ENCODE measurements at regions not wholly inside any gene's neighbourhood (a gene's known extent, or its start where the extent isn't known, plus 50 kb on each side); places are given as distances from the start of the nearest gene placed in this dataset.
"Not testable (repeated sequence)": the region's sequence is repeated elsewhere in the genome, so short reads cannot be mapped to it uniquely, and the experiment has no call there.

- H3K18ac ChIP-seq (ENCODE audit: low read length); H2BK15ac ChIP-seq (ENCODE audit: low read length); H3K9me3 ChIP-seq (replicated peaks in 1 of 2; ENCODE audit: control insufficient read depth in 2 of 2, insufficient read depth in 1 of 2, low read depth in 1 of 2, low read length in 2 of 2); H3K4me1 ChIP-seq (ENCODE audit: control insufficient read depth in 2 of 2, insufficient read depth in 1 of 2, low read depth in 1 of 2, low read length in 2 of 2); H3K4ac ChIP-seq (ENCODE audit: low read length); H3K27ac ChIP-seq (replicated peaks; ENCODE audit: low read length); H3K4me2 ChIP-seq (ENCODE audit: insufficient read depth, low read length, poor library complexity, severe bottlenecking); H3K9ac ChIP-seq (ENCODE audit: low read depth, low read length, poor library complexity); H3K27me3 ChIP-seq (ENCODE audit: control insufficient read depth in 3 of 3, insufficient read depth in 3 of 3, low read depth in 1 of 3, low read length in 3 of 3); H4K8ac ChIP-seq (ENCODE audit: low read depth, low read length); H3K4me3 ChIP-seq (ENCODE audit: low read length in 2 of 2); H3K36me3 ChIP-seq (replicated peaks in 1 of 2; ENCODE audit: control insufficient read depth in 2 of 2, insufficient read depth in 2 of 2, low read length in 2 of 2); DNase-seq (ENCODE audit: low spot score); H2BK5ac ChIP-seq (ENCODE audit: low read length); H3K79me1 ChIP-seq (ENCODE audit: low read depth, low read length); H3K14ac ChIP-seq (ENCODE audit: low read length); H2AFZ ChIP-seq (ENCODE audit: low read length); H3K23ac ChIP-seq (ENCODE audit: low read depth, low read length, poor library complexity); H4K91ac ChIP-seq (ENCODE audit: low read depth, low read length, poor library complexity); H2AK5ac ChIP-seq (ENCODE audit: low read depth, low read length); H2BK120ac ChIP-seq (ENCODE audit: low read depth, low read length); H2BK12ac ChIP-seq (ENCODE audit: low read length): not testable (repeated sequence)
- WGBS, 2 donors (ENCODE audit: extremely low coverage in 2 of 2, insufficient read length in 2 of 2, insufficient replicate concordance in 1 of 2): no CpG with 5 or more reads among the region's 5 CpGs
Observed at GRCh38 chr2:111373989-111374388, 253.3 kb downstream of the BCL2L11 start.

GRCh38 chr2:111374734-111375133 lies 254.0 kb downstream of the BCL2L11 start:
- H2BK15ac ChIP-seq (ENCODE audit: low read length); DNase-seq (ENCODE audit: low spot score); H3K9me3 ChIP-seq (replicated peaks in 1 of 2; ENCODE audit: control insufficient read depth in 2 of 2, insufficient read depth in 1 of 2, low read depth in 1 of 2, low read length in 2 of 2); H4K8ac ChIP-seq (ENCODE audit: low read depth, low read length); H3K27ac ChIP-seq (replicated peaks; ENCODE audit: low read length); H2BK5ac ChIP-seq (ENCODE audit: low read length); H3K14ac ChIP-seq (ENCODE audit: low read length); H2AFZ ChIP-seq (ENCODE audit: low read length); H2AK5ac ChIP-seq (ENCODE audit: low read depth, low read length); H3K4me3 ChIP-seq (ENCODE audit: low read length in 2 of 2); H3K4ac ChIP-seq (ENCODE audit: low read length); H3K4me1 ChIP-seq (ENCODE audit: control insufficient read depth in 2 of 2, insufficient read depth in 1 of 2, low read depth in 1 of 2, low read length in 2 of 2); H2BK120ac ChIP-seq (ENCODE audit: low read depth, low read length); H3K36me3 ChIP-seq (replicated peaks in 1 of 2; ENCODE audit: control insufficient read depth in 2 of 2, insufficient read depth in 2 of 2, low read length in 2 of 2); H3K79me1 ChIP-seq (ENCODE audit: low read depth, low read length); H2BK12ac ChIP-seq (ENCODE audit: low read length); H3K18ac ChIP-seq (ENCODE audit: low read length); H3K4me2 ChIP-seq (ENCODE audit: insufficient read depth, low read length, poor library complexity, severe bottlenecking); H3K9ac ChIP-seq (ENCODE audit: low read depth, low read length, poor library complexity); H4K91ac ChIP-seq (ENCODE audit: low read depth, low read length, poor library complexity); H3K23ac ChIP-seq (ENCODE audit: low read depth, low read length, poor library complexity); H3K27me3 ChIP-seq (ENCODE audit: control insufficient read depth in 3 of 3, insufficient read depth in 3 of 3, low read depth in 1 of 3, low read length in 3 of 3): not testable (repeated sequence)
- no CpG with 5 or more reads among the region's 3 CpGs for WGBS, 2 donors (ENCODE audit: extremely low coverage in 2 of 2, insufficient read length in 2 of 2, insufficient replicate concordance in 1 of 2)

DNA sequence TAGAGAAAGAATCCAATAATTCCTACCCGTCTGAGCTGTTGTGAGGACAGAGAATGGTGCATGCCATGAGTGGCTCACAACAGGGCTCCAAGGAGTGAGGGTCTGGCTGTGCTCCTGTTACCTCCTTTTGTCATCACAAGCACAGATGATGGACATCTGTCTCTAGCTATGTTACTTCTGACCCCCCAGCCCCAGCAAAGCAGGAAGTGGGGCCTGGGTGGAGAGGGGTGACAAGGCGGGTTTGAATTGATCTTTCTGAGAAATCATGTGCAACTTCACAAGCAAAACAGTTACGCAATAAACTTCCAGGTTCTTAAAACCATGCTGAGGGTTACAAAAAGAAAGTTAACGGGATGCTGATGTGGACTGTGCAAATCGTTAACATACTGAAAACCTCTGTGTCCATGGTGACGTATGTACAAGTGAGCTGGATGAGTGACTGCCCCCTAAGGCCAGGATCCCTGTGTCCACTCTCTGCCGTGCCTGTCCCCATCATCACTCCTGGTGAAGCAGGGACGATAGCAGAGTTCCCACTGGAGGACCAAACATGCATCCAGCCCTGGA lies 254.7 kb downstream of the BCL2L11 start:
- not testable (repeated sequence) for H3K27ac ChIP-seq (replicated peaks; ENCODE audit: low read length); H3K4me2 ChIP-seq (ENCODE audit: insufficient read depth, low read length, poor library complexity, severe bottlenecking); H4K91ac ChIP-seq (ENCODE audit: low read depth, low read length, poor library complexity); H2BK5ac ChIP-seq (ENCODE audit: low read length); H2AK5ac ChIP-seq (ENCODE audit: low read depth, low read length); H2BK120ac ChIP-seq (ENCODE audit: low read depth, low read length); H3K36me3 ChIP-seq (replicated peaks in 1 of 2; ENCODE audit: control insufficient read depth in 2 of 2, insufficient read depth in 2 of 2, low read length in 2 of 2); H3K18ac ChIP-seq (ENCODE audit: low read length); H3K4me1 ChIP-seq (ENCODE audit: control insufficient read depth in 2 of 2, insufficient read depth in 1 of 2, low read depth in 1 of 2, low read length in 2 of 2); H2BK15ac ChIP-seq (ENCODE audit: low read length); H3K9ac ChIP-seq (ENCODE audit: low read depth, low read length, poor library complexity); H3K79me1 ChIP-seq (ENCODE audit: low read depth, low read length); H3K4me3 ChIP-seq (ENCODE audit: low read length in 2 of 2); H4K8ac ChIP-seq (ENCODE audit: low read depth, low read length); H3K23ac ChIP-seq (ENCODE audit: low read depth, low read length, poor library complexity); H3K9me3 ChIP-seq (replicated peaks in 1 of 2; ENCODE audit: control insufficient read depth in 2 of 2, insufficient read depth in 1 of 2, low read depth in 1 of 2, low read length in 2 of 2); DNase-seq (ENCODE audit: low spot score); H2AFZ ChIP-seq (ENCODE audit: low read length); H3K14ac ChIP-seq (ENCODE audit: low read length); H3K27me3 ChIP-seq (ENCODE audit: control insufficient read depth in 3 of 3, insufficient read depth in 3 of 3, low read depth in 1 of 3, low read length in 3 of 3); H3K4ac ChIP-seq (ENCODE audit: low read length); H2BK12ac ChIP-seq (ENCODE audit: low read length)
- WGBS, 2 donors (ENCODE audit: extremely low coverage in 2 of 2, insufficient read length in 2 of 2, insufficient replicate concordance in 1 of 2): no CpG with 5 or more reads among the region's 8 CpGs

DNA sequence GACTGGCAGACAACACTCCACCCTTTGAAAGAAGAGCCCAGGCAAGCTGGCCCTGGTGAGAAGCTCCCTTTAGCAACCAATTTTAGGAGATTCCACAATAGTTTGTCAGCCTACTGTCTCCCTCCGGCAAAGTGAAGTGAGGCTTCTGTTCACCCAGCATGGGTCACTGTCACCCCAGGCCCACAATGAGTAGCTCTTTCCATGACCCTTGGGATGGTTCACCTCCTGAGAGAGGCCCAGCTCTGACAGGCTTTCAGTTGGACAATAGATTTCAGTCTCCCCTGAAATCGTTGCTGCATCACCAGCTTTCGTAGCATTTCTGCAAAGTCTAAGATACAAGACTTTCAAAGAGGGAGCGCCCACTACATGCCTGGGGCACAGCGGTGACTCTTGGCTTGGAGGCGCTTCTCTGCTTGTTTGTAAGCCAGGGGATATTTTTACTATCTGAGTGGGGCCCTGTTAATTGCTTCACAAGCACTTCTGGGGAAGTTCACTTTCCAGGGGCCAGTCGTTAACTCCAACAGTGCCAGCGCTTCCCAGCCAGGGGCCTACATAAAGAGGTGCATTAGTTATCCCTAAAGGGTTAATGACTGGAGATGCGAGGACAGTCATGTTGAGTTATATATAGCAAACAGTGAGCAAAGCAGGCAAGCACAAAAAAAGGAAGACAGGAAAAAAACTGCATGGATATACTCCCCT lies 255.7 kb downstream of the BCL2L11 start:
- not testable (repeated sequence) for H3K9ac ChIP-seq (ENCODE audit: low read depth, low read length, poor library complexity); H2AK5ac ChIP-seq (ENCODE audit: low read depth, low read length); H3K79me1 ChIP-seq (ENCODE audit: low read depth, low read length); H3K4me3 ChIP-seq (ENCODE audit: low read length in 2 of 2); H3K4me2 ChIP-seq (ENCODE audit: insufficient read depth, low read length, poor library complexity, severe bottlenecking); H2BK120ac ChIP-seq (ENCODE audit: low read depth, low read length); H3K18ac ChIP-seq (ENCODE audit: low read length); H2BK5ac ChIP-seq (ENCODE audit: low read length); H2AFZ ChIP-seq (ENCODE audit: low read length); H3K36me3 ChIP-seq (replicated peaks in 1 of 2; ENCODE audit: control insufficient read depth in 2 of 2, insufficient read depth in 2 of 2, low read length in 2 of 2); H3K4ac ChIP-seq (ENCODE audit: low read length); H2BK12ac ChIP-seq (ENCODE audit: low read length); H3K27ac ChIP-seq (replicated peaks; ENCODE audit: low read length); H4K91ac ChIP-seq (ENCODE audit: low read depth, low read length, poor library complexity); H3K27me3 ChIP-seq (ENCODE audit: control insufficient read depth in 3 of 3, insufficient read depth in 3 of 3, low read depth in 1 of 3, low read length in 3 of 3); H2BK15ac ChIP-seq (ENCODE audit: low read length); H4K8ac ChIP-seq (ENCODE audit: low read depth, low read length); H3K14ac ChIP-seq (ENCODE audit: low read length); H3K4me1 ChIP-seq (ENCODE audit: control insufficient read depth in 2 of 2, insufficient read depth in 1 of 2, low read depth in 1 of 2, low read length in 2 of 2); DNase-seq (ENCODE audit: low spot score); H3K23ac ChIP-seq (ENCODE audit: low read depth, low read length, poor library complexity); H3K9me3 ChIP-seq (replicated peaks in 1 of 2; ENCODE audit: control insufficient read depth in 2 of 2, insufficient read depth in 1 of 2, low read depth in 1 of 2, low read length in 2 of 2)
- WGBS, 2 donors (ENCODE audit: extremely low coverage in 2 of 2, insufficient read length in 2 of 2, insufficient replicate concordance in 1 of 2): no CpG with 5 or more reads among the region's 9 CpGs

All from neuronal stem cell (in vitro differentiated cells).